ENCODE measurements at regions not wholly inside any gene's neighbourhood (a gene's known extent, or its start where the extent isn't known, plus 50 kb on each side); places are given as distances from the start of the nearest gene placed in this dataset.

- TF ChIP-seq CTCF (IDR thresholded peaks at IDR 0.05; ENCODE audit: low read depth, low read length, poor library complexity, severe bottlenecking) (no peak), EZH2phosphoT487 (IDR thresholded peaks at IDR 0.05; ENCODE audit: borderline replicate concordance, low read length) (no peak)
These were observed 3911.2 kb upstream of the OR11H1 start for GRCh38 chr22:11616811-11617210.

Data from DOHH2 (cell line).